Testis (tissue), 2 donors: ENCODE measurements at regions not wholly inside any gene's neighbourhood (a gene's known extent, or its start where the extent isn't known, plus 50 kb on each side); places are given as distances from the start of the nearest gene placed in this dataset.

ENCODE experiments used
- DNase-seq: peaks from one replicate; pipeline ENCODE4 v3.0.0-alpha.2; 2019
- H3K27ac ChIP-seq, 2 donors: fragments of 200-600 bp; sonication (generic); one replicate each; pipeline ENCODE4 v1.5.1; 2019
- H3K27me3 ChIP-seq: fragments of 200-600 bp; sonication (generic); one replicate; pipeline ENCODE4 v1.5.1; 2019
- H3K36me3 ChIP-seq: fragments of 200-600 bp; sonication (generic); one replicate; pipeline ENCODE4 v1.5.1; 2017; ENCODE audit warnings: low read depth; ENCODE audit errors: missing control alignments
- H3K4me1 ChIP-seq: fragments of 200-600 bp; sonication (generic); one replicate; pipeline ENCODE4 v1.5.1; 2019
- H3K4me3 ChIP-seq, 2 donors: fragments of 200-600 bp; sonication (generic); one replicate each; pipeline ENCODE4 v1.5.1; 2017 to 2019
- H3K9me3 ChIP-seq: fragments of 200-600 bp; sonication (generic); one replicate; pipeline ENCODE4 v1.5.1; 2017
- POLR2A ChIP-seq: fragments of 450-650 bp; IDR thresholded peaks from one replicate; pipeline ENCODE4 v1.6.1; 2017; ENCODE audit warnings: antibody characterized with exemption, mild to moderate bottlenecking, moderate library complexity
- WGBS, 2 donors: methylation state at CpG; one replicate each; pipeline ENCODE4 v1.1.5; 2018; 5-methylcytosine and 5-hydroxymethylcytosine counted together
- intact Hi-C: fragments of 100-400 bp; cut with DNase I; formaldehyde crosslinking; loops from one replicate; pipeline ENCODE4 v1.15.1; 2023; ENCODE audit warnings: low total_unique reads
- TF ChIP-seq, protein P1 (sequence below), 3 experiments: fragments of 450-650 bp in 2 of 3; fragments of 200-600 bp in 1 of 3; sonication (generic) in 1 of 3; IDR thresholded peaks; one replicate each; pipeline ENCODE4 v1.5.1; 2016 to 2019; ENCODE audit warnings: antibody characterized with exemption in 3 of 3, mild to moderate bottlenecking in 2 of 3, moderate library complexity in 1 of 3

DNA sequence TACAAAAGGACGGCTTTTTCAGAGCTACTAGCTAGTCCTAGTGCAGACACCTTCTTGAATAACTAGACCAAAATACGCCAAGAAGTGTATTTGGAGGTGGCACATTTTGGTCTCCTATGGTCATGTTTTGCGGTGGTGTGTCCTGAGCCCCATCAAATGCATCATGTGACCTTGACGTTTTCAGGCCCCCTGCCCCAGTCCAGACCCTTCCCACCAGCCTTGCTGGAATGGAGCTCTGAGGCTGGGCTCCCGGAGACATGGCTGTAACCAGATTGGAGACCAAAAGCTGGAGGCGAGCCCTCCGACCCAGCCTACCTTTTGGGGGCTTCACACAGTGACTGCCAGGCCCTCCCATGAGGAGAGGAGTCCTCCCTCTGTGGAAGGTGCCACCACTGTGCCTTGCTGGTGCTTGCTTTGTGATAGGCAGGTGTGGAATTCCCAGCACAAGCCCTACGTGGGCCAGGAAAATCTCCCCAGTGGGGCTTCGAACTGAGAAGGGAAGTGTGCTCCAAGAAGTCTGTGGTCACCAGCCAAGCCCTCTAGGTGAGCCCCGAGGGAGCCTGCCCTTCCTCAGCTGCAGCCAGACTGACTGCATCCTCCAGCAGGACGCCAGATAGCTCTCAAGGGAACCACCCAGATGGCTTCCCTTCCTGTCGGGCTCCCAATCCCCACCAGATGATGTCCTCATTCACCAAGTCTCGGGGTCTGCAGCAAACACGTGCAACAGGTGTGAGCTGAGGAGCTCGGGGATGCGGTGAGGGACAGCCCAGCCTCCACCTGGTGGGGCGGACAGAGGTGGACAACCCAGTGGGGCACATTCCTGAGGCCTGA is 126.2 kb downstream of the ASB7 start:
- DNase-seq, result no peak
- intact Hi-C loops, result no loop called here
- Histone ChIP-seq H3K4me1 (peaks cover 3% of the 10 kb centered on the region), H3K27me3 (no peaks in the 10 kb centered on the region), H3K27ac (no peak overlapping the region), H3K9me3 (no peaks in the 10 kb centered on the region), H3K36me3 (no peaks in the 10 kb centered on the region), H3K4me3 (no peak overlapping the region)
- WGBS, 2 donors, result 78 to 84% methylated on average over 8 to 17 of the region's 17 CpGs
- no peak for TF ChIP-seq POLR2A
- TF ChIP-seq, protein P1, sequence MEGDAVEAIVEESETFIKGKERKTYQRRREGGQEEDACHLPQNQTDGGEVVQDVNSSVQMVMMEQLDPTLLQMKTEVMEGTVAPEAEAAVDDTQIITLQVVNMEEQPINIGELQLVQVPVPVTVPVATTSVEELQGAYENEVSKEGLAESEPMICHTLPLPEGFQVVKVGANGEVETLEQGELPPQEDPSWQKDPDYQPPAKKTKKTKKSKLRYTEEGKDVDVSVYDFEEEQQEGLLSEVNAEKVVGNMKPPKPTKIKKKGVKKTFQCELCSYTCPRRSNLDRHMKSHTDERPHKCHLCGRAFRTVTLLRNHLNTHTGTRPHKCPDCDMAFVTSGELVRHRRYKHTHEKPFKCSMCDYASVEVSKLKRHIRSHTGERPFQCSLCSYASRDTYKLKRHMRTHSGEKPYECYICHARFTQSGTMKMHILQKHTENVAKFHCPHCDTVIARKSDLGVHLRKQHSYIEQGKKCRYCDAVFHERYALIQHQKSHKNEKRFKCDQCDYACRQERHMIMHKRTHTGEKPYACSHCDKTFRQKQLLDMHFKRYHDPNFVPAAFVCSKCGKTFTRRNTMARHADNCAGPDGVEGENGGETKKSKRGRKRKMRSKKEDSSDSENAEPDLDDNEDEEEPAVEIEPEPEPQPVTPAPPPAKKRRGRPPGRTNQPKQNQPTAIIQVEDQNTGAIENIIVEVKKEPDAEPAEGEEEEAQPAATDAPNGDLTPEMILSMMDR (IDR thresholded peaks at IDR 0.05), result no peak

DNA sequence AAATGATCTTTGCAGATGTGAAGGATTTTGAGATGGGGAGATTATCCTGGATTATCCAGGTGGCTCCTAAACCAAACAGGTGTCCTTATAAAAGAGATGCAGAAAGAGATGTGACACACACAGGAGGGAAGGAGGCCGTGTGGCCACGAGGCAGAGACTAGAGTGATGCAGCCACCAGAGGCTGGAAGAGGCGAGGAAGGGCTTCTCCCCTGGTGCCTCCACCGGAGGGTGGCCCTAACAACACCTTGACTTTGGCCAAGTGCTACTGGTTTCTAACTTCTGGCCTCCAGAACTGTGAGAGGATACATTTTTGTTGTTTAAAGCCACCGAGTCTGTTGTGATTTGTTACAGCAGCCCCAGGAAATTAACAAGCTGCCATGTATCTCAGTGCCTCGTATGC is 127.1 kb downstream of the ASB7 start:
- Histone ChIP-seq H3K9me3 (no peaks in the 10 kb centered on the region), H3K4me1 (peaks cover 3% of the 10 kb centered on the region), H3K36me3 (no peaks in the 10 kb centered on the region), H3K4me3 (no peak overlapping the region), H3K27me3 (no peaks in the 10 kb centered on the region), H3K27ac (no peak overlapping the region)
- 91 to 94% methylated on average over 6 of the region's 6 CpGs for WGBS, 2 donors
- intact Hi-C loops, result no loop called here
- TF ChIP-seq, protein P1 (IDR thresholded peaks at IDR 0.05), result no peak
- no peak for TF ChIP-seq POLR2A
- no peak for DNase-seq

DNA sequence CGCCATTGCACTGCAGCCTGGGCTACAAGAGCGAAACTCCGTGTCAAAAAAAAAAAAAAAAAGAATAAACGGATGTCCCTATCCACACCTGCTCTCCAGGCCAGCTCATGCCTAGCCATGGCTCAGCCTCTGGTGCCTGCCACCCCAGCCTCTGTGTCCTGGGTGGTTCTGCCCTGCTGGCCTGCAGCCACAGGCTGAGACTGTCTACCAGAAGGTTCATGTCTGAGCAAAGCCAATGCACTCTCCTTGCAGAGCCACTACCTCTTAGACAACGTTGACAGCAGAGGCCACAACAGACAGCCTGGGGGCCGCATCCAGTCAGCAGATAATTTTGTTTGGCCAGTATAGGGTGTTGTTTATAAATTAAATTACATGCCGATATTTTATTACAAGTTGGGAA is 127.7 kb downstream of the ASB7 start:
- intact Hi-C loops, result no loop called here
- no peaks in the 10 kb centered on the region for H3K27me3 ChIP-seq
- H3K4me1 ChIP-seq, result peaks cover 3% of the 10 kb centered on the region
- H3K27ac ChIP-seq, result no peak overlapping the region
- DNase-seq, result no peak
- TF ChIP-seq, protein P1 (IDR thresholded peaks at IDR 0.05), result no peak
- no peak for TF ChIP-seq POLR2A
- 79 to 92% methylated on average over 7 of the region's 7 CpGs for WGBS, 2 donors
- no peaks in the 10 kb centered on the region for H3K9me3 ChIP-seq
- no peak overlapping the region for H3K4me3 ChIP-seq
- no peaks in the 10 kb centered on the region for H3K36me3 ChIP-seq

DNA sequence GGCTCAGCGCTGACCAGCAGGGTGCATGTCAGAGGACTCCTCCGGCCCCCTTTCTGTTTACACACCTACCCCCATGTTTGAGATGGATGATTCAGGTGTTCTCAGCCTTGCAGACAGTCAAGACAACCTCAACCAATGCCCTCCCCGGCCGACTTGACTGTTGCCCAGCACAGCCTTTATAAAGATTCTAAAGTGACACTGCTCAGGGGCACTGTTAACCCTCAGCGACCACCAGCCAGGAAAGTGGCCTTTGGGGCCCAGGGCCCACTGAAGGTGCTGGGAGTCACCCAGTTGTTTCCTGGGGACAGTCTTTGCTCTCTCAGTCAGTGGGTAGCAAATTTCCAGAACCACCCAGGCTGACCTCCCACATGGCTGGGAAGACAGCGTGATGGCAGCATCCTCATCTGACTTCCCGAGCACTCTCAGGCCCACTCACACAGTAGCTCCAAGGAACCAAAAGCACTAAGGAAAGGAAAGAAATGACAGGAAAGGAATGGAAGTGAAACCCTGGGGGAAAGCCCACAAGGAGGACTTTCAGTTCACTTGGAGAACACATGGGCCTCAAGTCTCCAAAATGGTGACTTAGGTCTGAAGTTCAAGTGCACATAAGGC is 128.4 kb downstream of the ASB7 start:
- peaks cover 3% of the 10 kb centered on the region for H3K4me1 ChIP-seq
- no peak for DNase-seq
- no peak overlapping the region for H3K27ac ChIP-seq
- H3K9me3 ChIP-seq, result no peaks in the 10 kb centered on the region
- TF ChIP-seq, protein P1 (IDR thresholded peaks at IDR 0.05), result no peak
- no peak for TF ChIP-seq POLR2A
- intact Hi-C loops, result no loop called here
- no peaks in the 10 kb centered on the region for H3K36me3 ChIP-seq
- H3K4me3 ChIP-seq, result no peak overlapping the region
- no peaks in the 10 kb centered on the region for H3K27me3 ChIP-seq
- WGBS, 2 donors, result 82 to 93% methylated on average over 7 of the region's 7 CpGs
